ENCODE measurements at regions not wholly inside any gene's neighbourhood (a gene's known extent, or its start where the extent isn't known, plus 50 kb on each side); places are given as distances from the start of the nearest gene placed in this dataset.
A peak's percentile ranks its signal among the peaks of the same experiment; 100 is the strongest.

DNA sequence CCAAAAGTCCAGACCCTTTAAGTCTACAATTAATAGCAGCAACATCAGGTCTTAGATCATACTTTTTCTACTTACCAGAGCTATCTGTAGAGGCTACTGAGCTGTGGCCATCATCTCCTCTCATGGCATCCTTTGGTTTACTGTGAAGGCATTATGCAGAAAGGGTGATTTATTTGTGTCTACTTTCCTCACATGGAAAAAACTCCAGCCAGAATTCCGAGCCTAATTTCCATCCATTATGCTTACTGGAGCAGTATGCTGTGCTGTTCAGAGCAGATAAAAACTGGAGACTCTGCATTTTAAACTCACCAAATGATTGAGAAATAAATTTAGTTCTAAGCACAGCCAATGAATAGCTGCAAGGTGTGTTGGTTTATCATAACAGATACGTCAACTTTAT is 581.8 kb downstream of the ETS1 start:
- Mint-ChIP-seq H3K9me3 (peaks cover 10% of the 10 kb centered on the region), H3K27me3 (peaks cover 37% of the 10 kb centered on the region)
- intact Hi-C loops (cut with micrococcal nuclease), result no loop called here

DNA sequence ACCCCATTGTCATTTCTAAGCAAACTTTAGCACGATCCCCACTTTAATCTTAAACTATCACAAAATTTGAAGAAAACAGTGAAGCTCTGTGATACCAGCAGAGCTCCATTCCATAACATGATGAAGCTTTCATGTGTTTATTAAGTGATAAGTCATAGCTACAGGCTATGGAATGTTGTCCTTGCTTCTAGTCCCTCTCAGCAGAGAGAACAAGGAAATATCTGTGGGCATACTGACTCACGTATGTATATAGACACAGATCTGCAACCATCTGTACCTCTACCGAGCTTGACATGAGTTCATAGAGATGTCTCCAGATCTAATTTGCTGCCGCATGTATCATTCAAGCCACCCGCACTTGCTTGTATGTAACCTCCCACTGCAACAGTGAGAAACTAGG is 588.9 kb downstream of the ETS1 start:
- H3K36me3 Mint-ChIP-seq (ENCODE audit: low read depth), result no peaks in the 10 kb centered on the region
- no peak for DNase-seq
- H3K27ac Mint-ChIP-seq, result no peak overlapping the region
- H3K4me3 Mint-ChIP-seq, result no peak overlapping the region
- intact Hi-C loops (cut with micrococcal nuclease), result no loop called here
- peaks cover 18% of the 10 kb centered on the region for H3K27me3 Mint-ChIP-seq
- H3K4me1 Mint-ChIP-seq, result no peaks in the 10 kb centered on the region
- H3K9me3 Mint-ChIP-seq, result no peaks in the 10 kb centered on the region

More for the DNA sequence above, 581.8 kb downstream of the ETS1 start:
- Mint-ChIP-seq H3K36me3 (ENCODE audit: low read depth) (no peaks in the 10 kb centered on the region), H3K4me3 (no peak overlapping the region), H3K4me1 (no peaks in the 10 kb centered on the region), H3K27ac (no peak overlapping the region)
- peak; percentile 13 for DNase-seq

DNA sequence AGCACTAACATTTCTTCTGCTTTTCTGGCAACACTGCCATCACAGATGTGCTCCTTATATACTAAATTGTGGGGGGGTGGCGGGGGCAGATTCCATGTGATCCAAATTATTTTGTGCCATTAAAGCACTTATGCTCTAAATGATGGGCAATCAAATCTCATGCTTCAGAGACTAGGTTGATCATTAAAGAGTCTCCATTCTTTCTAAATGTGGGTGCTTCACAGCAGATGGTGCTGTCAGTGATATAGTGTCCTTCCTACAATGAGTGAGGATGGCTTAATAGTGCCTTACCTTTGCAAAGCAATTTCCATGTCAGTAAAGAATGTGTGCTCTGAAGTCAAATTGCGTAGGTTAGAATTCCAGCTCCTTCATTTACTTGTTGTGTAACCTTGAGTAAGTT is 589.8 kb downstream of the ETS1 start:
- intact Hi-C loops (cut with micrococcal nuclease), result no loop called here
- H3K36me3 Mint-ChIP-seq (ENCODE audit: low read depth), result no peaks in the 10 kb centered on the region
- H3K27me3 Mint-ChIP-seq, result peaks cover 15% of the 10 kb centered on the region
- DNase-seq, result no peak
- no peak overlapping the region for H3K4me3 Mint-ChIP-seq
- no peaks in the 10 kb centered on the region for H3K4me1 Mint-ChIP-seq
- H3K9me3 Mint-ChIP-seq, result no peaks in the 10 kb centered on the region
- H3K27ac Mint-ChIP-seq, result no peak overlapping the region

DNA sequence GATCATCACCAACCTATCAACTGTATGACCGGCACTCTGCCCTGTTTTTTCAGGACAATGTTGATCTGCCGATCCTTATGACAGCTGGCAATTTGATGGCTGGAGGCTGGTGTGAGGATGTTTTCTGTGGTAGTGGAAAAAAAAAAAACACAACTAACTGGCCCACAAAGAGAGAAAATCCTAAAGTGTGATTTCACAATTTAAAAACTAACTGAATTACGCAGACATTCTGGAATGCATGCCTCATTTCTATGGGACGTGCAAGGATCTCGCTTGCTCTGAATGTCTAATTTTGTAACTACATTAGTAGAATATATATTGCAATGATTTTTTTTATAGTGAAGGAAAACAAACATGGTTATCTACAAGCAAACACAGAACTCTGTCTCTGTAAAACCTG is 590.5 kb downstream of the ETS1 start:
- H3K9me3 Mint-ChIP-seq, result no peaks in the 10 kb centered on the region
- H3K36me3 Mint-ChIP-seq (ENCODE audit: low read depth), result no peaks in the 10 kb centered on the region
- H3K4me3 Mint-ChIP-seq, result no peak overlapping the region
- intact Hi-C loops (cut with micrococcal nuclease), result no loop called here
- H3K27ac Mint-ChIP-seq, result no peak overlapping the region
- H3K27me3 Mint-ChIP-seq, result peaks cover 13% of the 10 kb centered on the region
- H3K4me1 Mint-ChIP-seq, result no peaks in the 10 kb centered on the region
- DNase-seq, result no peak

DNA sequence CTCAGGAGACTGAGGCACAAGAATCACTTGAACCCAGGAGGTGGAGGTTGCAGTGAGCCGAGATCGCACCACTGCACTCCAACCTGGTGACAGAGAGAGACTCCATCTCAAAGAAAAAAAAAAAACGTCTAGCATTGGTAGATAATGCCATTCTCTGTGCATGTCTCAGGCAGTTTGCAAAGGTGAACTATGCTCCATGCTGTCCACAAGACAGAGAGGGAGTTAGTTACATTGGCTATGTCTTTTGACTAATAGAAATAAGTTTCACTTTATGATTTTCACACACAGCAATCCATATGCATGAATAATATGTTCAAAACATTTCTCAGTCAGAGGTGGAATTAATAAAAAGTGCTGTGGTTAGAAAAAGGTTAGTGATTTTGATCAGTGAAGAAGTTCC is 591.4 kb downstream of the ETS1 start:
- no peak overlapping the region for H3K4me3 Mint-ChIP-seq
- H3K9me3 Mint-ChIP-seq, result no peaks in the 10 kb centered on the region
- H3K4me1 Mint-ChIP-seq, result no peaks in the 10 kb centered on the region
- peaks cover 13% of the 10 kb centered on the region for H3K27me3 Mint-ChIP-seq
- H3K27ac Mint-ChIP-seq, result no peak overlapping the region
- intact Hi-C loops (cut with micrococcal nuclease), result no loop called here
- no peak for DNase-seq
- no peaks in the 10 kb centered on the region for H3K36me3 Mint-ChIP-seq (ENCODE audit: low read depth)

DNA sequence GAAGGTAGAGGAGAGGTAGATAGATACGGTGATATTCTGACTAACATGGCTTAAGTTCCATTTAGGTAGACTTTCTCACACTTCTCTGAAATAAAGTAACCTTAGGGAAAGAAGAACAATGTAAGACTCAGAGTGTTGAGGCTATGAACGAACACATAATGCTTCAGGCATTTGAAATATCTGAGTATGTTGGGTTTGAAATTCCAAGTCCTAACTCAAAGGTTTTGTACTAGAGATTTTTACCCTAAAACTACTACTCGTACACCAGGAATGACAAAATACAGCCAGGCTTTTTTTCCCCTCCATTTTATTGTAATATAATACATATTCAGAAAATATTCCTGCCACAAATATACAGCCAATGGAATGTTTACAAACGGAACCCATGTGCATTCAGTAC is 592.6 kb downstream of the ETS1 start:
- Mint-ChIP-seq H3K27ac (no peak overlapping the region), H3K36me3 (ENCODE audit: low read depth) (no peaks in the 10 kb centered on the region), H3K4me1 (no peaks in the 10 kb centered on the region), H3K4me3 (no peak overlapping the region), H3K27me3 (peaks cover 13% of the 10 kb centered on the region), H3K9me3 (no peaks in the 10 kb centered on the region)
- no peak for DNase-seq
- intact Hi-C loops (cut with micrococcal nuclease), result no loop called here

DNA sequence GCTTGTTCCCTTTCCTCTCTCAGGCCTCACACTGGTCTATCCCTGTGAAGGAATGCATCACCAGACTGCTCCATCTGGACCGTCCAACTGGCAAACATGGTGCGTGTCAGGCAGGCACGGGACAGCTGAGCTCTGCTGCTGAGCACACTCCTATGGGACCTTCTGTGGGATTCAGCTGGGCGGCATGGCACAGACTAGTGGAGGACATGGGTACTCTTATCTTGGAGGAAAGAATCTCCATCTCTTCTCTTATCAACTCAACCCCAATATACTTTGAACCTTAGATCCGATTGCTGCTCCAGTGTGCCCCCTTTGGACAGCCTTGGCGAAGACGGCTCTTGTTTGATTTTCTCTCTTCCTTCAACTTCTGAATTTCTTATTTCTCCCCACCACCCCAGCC is 593.6 kb downstream of the ETS1 start:
- no peaks in the 10 kb centered on the region for H3K4me1 Mint-ChIP-seq
- no peak overlapping the region for H3K4me3 Mint-ChIP-seq
- no peaks in the 10 kb centered on the region for H3K9me3 Mint-ChIP-seq
- intact Hi-C loops (cut with micrococcal nuclease), result no loop called here
- no peaks in the 10 kb centered on the region for H3K36me3 Mint-ChIP-seq (ENCODE audit: low read depth)
- DNase-seq, result no peak
- no peak overlapping the region for H3K27ac Mint-ChIP-seq
- peaks cover 13% of the 10 kb centered on the region for H3K27me3 Mint-ChIP-seq

DNA sequence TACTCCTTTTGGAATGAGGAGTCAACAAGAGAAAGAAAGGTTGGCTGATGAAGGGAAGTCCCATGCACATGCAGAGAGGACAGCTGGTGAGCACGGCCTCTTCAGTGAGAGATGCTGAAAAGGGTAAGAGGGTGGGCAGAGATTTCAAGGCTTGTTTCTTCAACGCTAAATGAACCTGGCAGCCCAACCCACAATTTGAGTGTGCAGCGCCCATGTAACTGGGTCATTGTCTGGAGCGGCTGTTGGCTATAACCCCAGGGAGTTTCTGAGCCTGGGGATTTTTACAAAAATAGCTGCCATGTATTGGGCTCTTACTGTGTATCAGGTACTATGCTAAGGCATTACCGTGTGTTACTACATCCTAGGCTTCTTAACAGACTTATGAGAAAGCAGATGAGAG is 594.1 kb downstream of the ETS1 start:
- Mint-ChIP-seq H3K36me3 (ENCODE audit: low read depth) (no peaks in the 10 kb centered on the region), H3K27ac (no peak overlapping the region), H3K4me1 (no peaks in the 10 kb centered on the region), H3K27me3 (peaks cover 13% of the 10 kb centered on the region), H3K4me3 (no peak overlapping the region), H3K9me3 (no peaks in the 10 kb centered on the region)
- DNase-seq, result no peak
- intact Hi-C loops (cut with micrococcal nuclease), result no loop called here

DNA sequence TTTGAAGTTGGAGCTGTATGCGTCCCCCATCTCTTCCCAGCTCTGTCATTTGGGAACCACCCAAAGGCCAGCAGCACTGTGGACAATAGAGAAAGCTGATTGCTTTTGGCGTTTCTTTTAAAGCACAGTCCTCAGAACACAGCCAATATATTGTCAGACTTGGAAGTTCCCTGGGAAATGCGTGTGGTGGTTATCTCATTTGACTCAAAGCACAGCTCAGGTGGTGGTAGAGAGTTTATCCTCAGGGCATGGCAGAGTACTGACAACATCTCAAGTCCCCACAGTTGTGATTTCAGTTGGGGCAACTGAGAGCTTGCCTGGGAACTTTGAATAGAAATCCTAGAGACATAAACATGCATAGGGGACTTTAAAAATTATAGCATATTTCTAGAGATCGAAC is 601.3 kb downstream of the ETS1 start:
- intact Hi-C loops (cut with micrococcal nuclease), result no loop called here
- no peaks in the 10 kb centered on the region for H3K4me1 Mint-ChIP-seq
- no peaks in the 10 kb centered on the region for H3K36me3 Mint-ChIP-seq (ENCODE audit: low read depth)
- H3K27ac Mint-ChIP-seq, result no peak overlapping the region
- no peak overlapping the region for H3K4me3 Mint-ChIP-seq
- no peaks in the 10 kb centered on the region for H3K9me3 Mint-ChIP-seq
- DNase-seq, result no peak
- H3K27me3 Mint-ChIP-seq, result peaks cover 4% of the 10 kb centered on the region

DNA sequence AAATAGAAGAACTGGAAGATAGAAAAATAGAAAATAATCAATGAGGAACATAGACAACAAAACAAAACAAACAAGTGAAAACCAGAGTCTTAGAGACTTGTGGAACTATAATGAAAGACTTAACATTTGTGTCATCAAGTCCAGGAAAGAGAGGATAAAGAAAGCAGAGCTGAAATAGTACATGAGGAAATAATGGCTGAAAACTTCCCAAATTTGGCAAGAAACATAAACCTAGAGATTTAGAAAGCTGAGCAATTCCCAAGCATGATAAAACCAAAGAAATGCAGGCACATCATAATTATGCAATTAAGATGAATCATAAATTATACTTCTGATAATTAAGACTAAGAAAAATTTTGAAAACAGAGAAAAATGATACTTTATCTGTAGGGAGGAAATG is 614.5 kb downstream of the ETS1 start:
- no peak overlapping the region for H3K27ac Mint-ChIP-seq
- H3K4me1 Mint-ChIP-seq, result no peaks in the 10 kb centered on the region
- DNase-seq, result no peak
- H3K9me3 Mint-ChIP-seq, result peaks cover under 1% of the 10 kb centered on the region
- no peak overlapping the region for H3K4me3 Mint-ChIP-seq
- H3K27me3 Mint-ChIP-seq, result peaks cover 14% of the 10 kb centered on the region
- intact Hi-C loops (cut with micrococcal nuclease), result no loop called here
- H3K36me3 Mint-ChIP-seq (ENCODE audit: low read depth), result no peaks in the 10 kb centered on the region

DNA sequence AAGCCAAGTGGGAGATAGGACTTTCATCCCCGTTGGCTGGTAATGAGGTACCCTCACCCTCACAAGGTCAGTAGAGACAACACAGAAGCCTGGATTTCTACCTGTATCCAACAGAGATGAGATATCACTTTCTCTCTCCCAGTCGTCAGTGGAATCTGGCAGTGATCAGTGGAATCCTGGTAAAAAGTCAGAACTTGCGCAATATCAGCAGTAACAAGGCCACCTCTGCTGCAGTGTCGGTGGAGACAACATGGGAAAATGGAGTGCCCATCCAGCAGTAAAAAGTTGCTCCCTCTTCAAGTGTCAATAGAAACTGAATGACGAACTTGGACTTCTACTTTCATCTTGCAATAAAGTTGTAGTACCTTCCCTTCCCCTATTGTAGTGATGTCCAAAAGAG is 615.9 kb downstream of the ETS1 start:
- intact Hi-C loops (cut with micrococcal nuclease), result no loop called here
- H3K9me3 Mint-ChIP-seq, result no peaks in the 10 kb centered on the region
- no peaks in the 10 kb centered on the region for H3K36me3 Mint-ChIP-seq (ENCODE audit: low read depth)
- no peak for DNase-seq
- H3K27me3 Mint-ChIP-seq, result peaks cover 14% of the 10 kb centered on the region
- no peaks in the 10 kb centered on the region for H3K4me1 Mint-ChIP-seq
- no peak overlapping the region for H3K27ac Mint-ChIP-seq
- H3K4me3 Mint-ChIP-seq, result no peak overlapping the region

DNA sequence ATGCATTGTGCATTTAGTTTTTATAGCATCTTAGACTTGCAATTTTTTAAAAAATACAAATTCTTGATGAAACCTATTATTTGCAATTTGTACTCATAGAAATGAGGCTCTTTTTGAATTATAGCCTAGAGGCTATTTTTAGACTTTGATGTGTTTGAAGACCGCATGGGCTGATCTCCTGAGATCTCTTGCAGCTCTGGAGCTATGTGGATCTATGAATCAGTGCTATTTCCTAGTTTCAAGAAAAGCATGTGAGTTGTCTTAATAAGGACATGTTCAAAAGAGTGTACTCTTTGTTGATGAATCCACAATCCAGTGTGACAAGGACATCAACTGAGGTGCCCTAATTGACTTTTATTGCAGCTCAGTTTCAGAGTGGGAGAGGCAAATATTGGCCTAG is 620.5 kb downstream of the ETS1 start:
- intact Hi-C loops (cut with micrococcal nuclease), result no loop called here
- no peak for DNase-seq
- Mint-ChIP-seq H3K9me3 (no peaks in the 10 kb centered on the region), H3K27ac (no peak overlapping the region), H3K4me1 (no peaks in the 10 kb centered on the region), H3K4me3 (no peak overlapping the region), H3K36me3 (ENCODE audit: low read depth) (no peaks in the 10 kb centered on the region), H3K27me3 (peaks cover 19% of the 10 kb centered on the region)

DNA sequence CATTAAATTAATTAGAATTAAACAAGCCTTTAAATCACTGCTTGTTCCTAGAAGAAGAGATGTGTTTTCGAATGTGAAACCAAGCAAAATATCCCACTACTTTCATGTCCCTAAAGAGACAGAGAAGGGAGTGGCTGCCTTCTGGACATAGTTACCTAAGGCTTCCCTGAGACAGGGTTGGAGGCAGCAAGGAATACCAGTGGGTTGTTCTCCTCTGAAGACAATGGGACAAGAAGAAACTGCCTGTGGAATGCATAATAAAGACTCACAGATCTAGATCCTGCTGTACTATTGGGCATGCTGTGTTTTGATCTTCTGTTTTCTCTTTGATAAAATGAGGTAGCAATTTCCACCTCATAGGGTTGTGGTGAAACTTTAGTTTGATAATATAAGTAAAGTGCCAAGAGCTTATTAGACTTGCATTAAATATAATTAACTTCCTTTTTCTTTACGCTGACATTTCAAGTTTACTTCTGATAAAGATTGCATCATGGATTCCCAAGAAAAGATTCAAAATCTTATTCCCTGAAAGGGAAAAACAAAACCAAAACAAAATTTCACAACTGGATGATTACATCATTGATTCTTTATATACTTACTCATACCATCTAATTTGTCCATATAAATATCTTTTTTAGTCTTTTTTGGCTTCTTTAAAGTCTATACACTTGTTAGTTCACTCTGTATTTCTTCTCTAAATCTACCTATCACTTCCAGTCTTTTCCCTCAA is 621.3 kb downstream of the ETS1 start:
- no peaks in the 10 kb centered on the region for H3K4me1 Mint-ChIP-seq
- H3K27ac Mint-ChIP-seq, result no peak overlapping the region
- peaks cover 17% of the 10 kb centered on the region for H3K27me3 Mint-ChIP-seq
- no peaks in the 10 kb centered on the region for H3K36me3 Mint-ChIP-seq (ENCODE audit: low read depth)
- DNase-seq, result no peak
- no peaks in the 10 kb centered on the region for H3K9me3 Mint-ChIP-seq
- intact Hi-C loops (cut with micrococcal nuclease), result no loop called here
- no peak overlapping the region for H3K4me3 Mint-ChIP-seq

DNA sequence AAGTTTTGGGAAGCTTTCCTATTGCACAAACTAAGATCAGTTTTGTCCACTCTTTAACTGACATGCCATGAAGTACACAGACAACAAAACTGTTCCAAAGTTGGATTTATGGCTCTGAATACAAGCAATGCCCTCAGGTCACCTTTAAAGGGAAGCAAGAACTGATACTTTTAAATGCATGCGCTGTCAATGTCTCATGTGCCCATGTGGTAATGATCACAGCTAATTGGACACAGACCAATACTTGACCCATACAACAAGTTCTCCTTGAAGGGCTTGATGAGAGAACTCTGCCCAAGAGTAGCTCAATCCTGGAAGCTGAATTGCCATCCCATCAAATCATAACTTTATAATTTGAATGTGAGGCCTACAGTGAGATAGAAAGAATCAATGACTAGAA is 624.9 kb downstream of the ETS1 start:
- Mint-ChIP-seq H3K4me3 (no peak overlapping the region), H3K27me3 (peaks cover 7% of the 10 kb centered on the region), H3K36me3 (ENCODE audit: low read depth) (no peaks in the 10 kb centered on the region), H3K4me1 (no peaks in the 10 kb centered on the region), H3K27ac (no peak overlapping the region), H3K9me3 (no peaks in the 10 kb centered on the region)
- no peak for DNase-seq
- intact Hi-C loops (cut with micrococcal nuclease), result no loop called here

DNA sequence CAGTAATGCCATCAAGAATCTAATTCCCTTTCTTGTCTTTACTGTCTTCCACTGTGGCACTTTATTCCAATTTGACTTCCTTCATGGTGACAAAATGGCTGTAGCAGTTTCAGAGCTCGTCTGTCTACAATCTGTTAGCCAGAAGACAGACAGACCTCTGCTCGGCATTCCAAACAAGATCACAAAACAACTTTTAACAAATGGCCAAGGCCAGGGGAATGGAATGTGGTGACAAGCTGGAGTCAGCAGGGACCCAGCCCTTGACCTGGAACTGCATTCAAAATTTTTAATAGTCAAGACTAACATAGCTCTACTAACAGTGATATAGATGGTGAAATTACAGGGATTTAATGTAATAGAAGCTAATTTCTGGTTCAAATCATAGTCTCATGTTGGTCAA is 637.2 kb downstream of the ETS1 start:
- Mint-ChIP-seq H3K27me3 (peaks cover 13% of the 10 kb centered on the region), H3K36me3 (ENCODE audit: low read depth) (no peaks in the 10 kb centered on the region), H3K9me3 (no peaks in the 10 kb centered on the region), H3K27ac (no peak overlapping the region), H3K4me1 (no peaks in the 10 kb centered on the region), H3K4me3 (no peak overlapping the region)
- intact Hi-C loops (cut with micrococcal nuclease), result no loop called here
- DNase-seq, result no peak

All from activated CD4-positive, alpha-beta T cell treated with anti-CD3 and anti-CD28 coated beads, Interleukin-2, amount 10 ng/mL, durations not matched to agents 24 days and 14 days (primary cell).